GM23338 (cell line): ENCODE measurements at regions not wholly inside any gene's neighbourhood (a gene's known extent, or its start where the extent isn't known, plus 50 kb on each side); places are given as distances from the start of the nearest gene placed in this dataset.

Experiments
- ATAC-seq: fragments of 200-7000 bp; cut with Tn5 transposase; 3 replicates; pipeline ENCODE4 v1.9.1; 2020
- DNase-seq: peaks from one replicate; pipeline ENCODE4 v3.0.0-alpha.2; 2015; ENCODE audit warnings: low spot score
- H2AFZ ChIP-seq: fragments of 200-600 bp; sonication (generic); 2 replicates; pipeline ENCODE4 v1.8.0; 2016; ENCODE audit warnings: antibody characterized with exemption, mild to moderate bottlenecking, moderate library complexity
- H3F3A ChIP-seq: fragments of 200-600 bp; sonication (generic); replicated peaks from 2 replicates; pipeline ENCODE4 v1.8.0; 2017; ENCODE audit warnings: antibody characterized with exemption, mixed run types, low read depth
- H3K27ac ChIP-seq: fragments of 200-600 bp; sonication (generic); 2 replicates; pipeline ENCODE4 v1.6.1; 2016; ENCODE audit warnings: low read depth
- H3K27me3 ChIP-seq: fragments of 200-600 bp; sonication (generic); 2 replicates; pipeline ENCODE4 v1.8.0; 2016; ENCODE audit warnings: mild to moderate bottlenecking, mixed run types, moderate library complexity; ENCODE audit not compliant: insufficient read depth
- H3K36me3 ChIP-seq: fragments of 200-600 bp; sonication (generic); 2 replicates; pipeline ENCODE4 v1.8.0; 2016; ENCODE audit warnings: mild to moderate bottlenecking; ENCODE audit not compliant: insufficient read depth
- H3K4me1 ChIP-seq: fragments of 200-600 bp; sonication (generic); 2 replicates; pipeline ENCODE4 v1.8.0; 2016; ENCODE audit warnings: mild to moderate bottlenecking, moderate library complexity; ENCODE audit not compliant: insufficient read depth
- H3K4me2 ChIP-seq: fragments of 200-600 bp; sonication (generic); 2 replicates; pipeline ENCODE4 v1.7.1; 2017; ENCODE audit warnings: mixed run types
- H3K4me3 ChIP-seq: fragments of 200-600 bp; sonication (generic); 2 replicates; pipeline ENCODE4 v1.6.1; 2016; ENCODE audit warnings: mixed run types
- H3K79me2 ChIP-seq: fragments of 200-600 bp; sonication (generic); replicated peaks from 2 replicates; pipeline ENCODE4 v1.8.0; 2017; ENCODE audit warnings: mild to moderate bottlenecking; ENCODE audit not compliant: insufficient read depth
- H3K9me2 ChIP-seq: fragments of 200-600 bp; sonication (generic); 2 replicates; pipeline ENCODE4 v1.8.0; 2017; ENCODE audit not compliant: insufficient read depth
- H4K20me1 ChIP-seq: fragments of 200-600 bp; sonication (generic); replicated peaks from 2 replicates; pipeline ENCODE4 v1.8.0; 2017; ENCODE audit warnings: mild to moderate bottlenecking; ENCODE audit not compliant: insufficient read depth
- H3K27ac Mint-ChIP-seq: 2 replicates; pipeline ENCODE4 v1.8.0; 2020; ENCODE audit warnings: inconsistent platforms, mild to moderate bottlenecking, moderate library complexity, mixed read lengths
- H3K27me3 Mint-ChIP-seq: 3 replicates; pipeline ENCODE4 v1.8.0; 2022; ENCODE audit warnings: low read depth, mild to moderate bottlenecking, moderate library complexity, mixed read lengths, inconsistent platforms; ENCODE audit not compliant: insufficient read depth, poor library complexity
- H3K36me3 Mint-ChIP-seq: 3 replicates; pipeline ENCODE4 v1.8.0; 2021; ENCODE audit warnings: low read depth, mild to moderate bottlenecking, inconsistent platforms, moderate library complexity, mixed read lengths
- H3K4me1 Mint-ChIP-seq: 3 replicates; pipeline ENCODE4 v1.8.0; 2020; ENCODE audit warnings: mild to moderate bottlenecking, inconsistent platforms, mixed read lengths
- H3K4me3 Mint-ChIP-seq: 3 replicates; pipeline ENCODE4 v1.8.0; 2021; ENCODE audit warnings: moderate library complexity, mild to moderate bottlenecking, inconsistent platforms, mixed read lengths
- H3K9me3 Mint-ChIP-seq: 3 replicates; pipeline ENCODE4 v1.8.0; 2020; ENCODE audit warnings: moderate library complexity, mild to moderate bottlenecking, inconsistent platforms, mixed read lengths
- EZH2phosphoT487 ChIP-seq: fragments of 200-600 bp; sonication (generic); IDR thresholded peaks from one replicate; pipeline ENCODE4 v1.8.1; 2018; ENCODE audit warnings: antibody characterized with exemption; ENCODE audit not compliant: unreplicated experiment
- JUNB ChIP-seq: IDR thresholded peaks from one replicate; pipeline ENCODE4 v1.6.1; 2016; ENCODE audit warnings: antibody characterized with exemption; ENCODE audit not compliant: unreplicated experiment
- NANOG ChIP-seq: IDR thresholded peaks from 2 replicates; pipeline ENCODE4 v1.6.1; 2016; ENCODE audit warnings: antibody characterized with exemption, borderline replicate concordance
- POLR2AphosphoS5 ChIP-seq: IDR thresholded peaks from 2 replicates; pipeline ENCODE4 v1.6.1; 2016; ENCODE audit warnings: antibody characterized with exemption, low read depth
- ZNF114 ChIP-seq: fragments of 250-450 bp; sonication (Bioruptor Pico); IDR thresholded peaks from 2 replicates; pipeline ENCODE4 v1.5.0; 2020; ENCODE audit warnings: mild to moderate bottlenecking, moderate library complexity
- ZNF331 ChIP-seq: fragments of 250-450 bp; sonication (Bioruptor Pico); IDR thresholded peaks from 2 replicates; pipeline ENCODE4 v1.5.0; 2020; ENCODE audit warnings: low read depth, mild to moderate bottlenecking, moderate library complexity
- TF ChIP-seq, protein P1 (sequence below): fragments of 250-450 bp; sonication (Bioruptor Pico); IDR thresholded peaks from 2 replicates; pipeline ENCODE4 v1.5.0; 2020; ENCODE audit warnings: mild to moderate bottlenecking, moderate library complexity

DNA sequence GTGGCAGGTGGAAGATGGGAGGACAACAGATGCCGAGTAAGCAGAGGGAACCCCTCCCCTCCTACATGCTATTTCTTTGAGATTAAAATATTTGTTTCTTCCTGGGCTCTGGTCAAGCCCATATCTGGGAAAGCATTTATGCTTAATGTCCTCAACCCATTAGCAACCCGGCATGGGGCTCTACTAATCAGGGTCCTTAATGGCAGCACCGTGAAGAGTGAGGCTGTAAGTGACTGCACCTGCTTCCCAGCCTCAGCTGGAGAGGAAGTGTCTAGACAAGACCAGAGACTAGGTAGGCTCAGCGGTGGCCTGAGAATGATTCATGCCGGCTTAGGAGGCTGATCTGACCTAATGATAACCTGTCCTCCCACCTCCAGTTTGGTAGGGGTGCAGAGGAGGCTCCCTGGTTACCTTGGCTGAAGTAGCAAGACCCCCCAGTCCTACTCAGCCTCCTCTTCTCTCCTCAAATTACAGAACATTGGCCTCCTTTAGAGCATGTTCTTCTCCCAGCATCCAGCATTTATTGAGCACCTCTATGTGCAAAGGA is 61.3 kb upstream of the HSPA9 start (continued):
- TF ChIP-seq, protein P1, sequence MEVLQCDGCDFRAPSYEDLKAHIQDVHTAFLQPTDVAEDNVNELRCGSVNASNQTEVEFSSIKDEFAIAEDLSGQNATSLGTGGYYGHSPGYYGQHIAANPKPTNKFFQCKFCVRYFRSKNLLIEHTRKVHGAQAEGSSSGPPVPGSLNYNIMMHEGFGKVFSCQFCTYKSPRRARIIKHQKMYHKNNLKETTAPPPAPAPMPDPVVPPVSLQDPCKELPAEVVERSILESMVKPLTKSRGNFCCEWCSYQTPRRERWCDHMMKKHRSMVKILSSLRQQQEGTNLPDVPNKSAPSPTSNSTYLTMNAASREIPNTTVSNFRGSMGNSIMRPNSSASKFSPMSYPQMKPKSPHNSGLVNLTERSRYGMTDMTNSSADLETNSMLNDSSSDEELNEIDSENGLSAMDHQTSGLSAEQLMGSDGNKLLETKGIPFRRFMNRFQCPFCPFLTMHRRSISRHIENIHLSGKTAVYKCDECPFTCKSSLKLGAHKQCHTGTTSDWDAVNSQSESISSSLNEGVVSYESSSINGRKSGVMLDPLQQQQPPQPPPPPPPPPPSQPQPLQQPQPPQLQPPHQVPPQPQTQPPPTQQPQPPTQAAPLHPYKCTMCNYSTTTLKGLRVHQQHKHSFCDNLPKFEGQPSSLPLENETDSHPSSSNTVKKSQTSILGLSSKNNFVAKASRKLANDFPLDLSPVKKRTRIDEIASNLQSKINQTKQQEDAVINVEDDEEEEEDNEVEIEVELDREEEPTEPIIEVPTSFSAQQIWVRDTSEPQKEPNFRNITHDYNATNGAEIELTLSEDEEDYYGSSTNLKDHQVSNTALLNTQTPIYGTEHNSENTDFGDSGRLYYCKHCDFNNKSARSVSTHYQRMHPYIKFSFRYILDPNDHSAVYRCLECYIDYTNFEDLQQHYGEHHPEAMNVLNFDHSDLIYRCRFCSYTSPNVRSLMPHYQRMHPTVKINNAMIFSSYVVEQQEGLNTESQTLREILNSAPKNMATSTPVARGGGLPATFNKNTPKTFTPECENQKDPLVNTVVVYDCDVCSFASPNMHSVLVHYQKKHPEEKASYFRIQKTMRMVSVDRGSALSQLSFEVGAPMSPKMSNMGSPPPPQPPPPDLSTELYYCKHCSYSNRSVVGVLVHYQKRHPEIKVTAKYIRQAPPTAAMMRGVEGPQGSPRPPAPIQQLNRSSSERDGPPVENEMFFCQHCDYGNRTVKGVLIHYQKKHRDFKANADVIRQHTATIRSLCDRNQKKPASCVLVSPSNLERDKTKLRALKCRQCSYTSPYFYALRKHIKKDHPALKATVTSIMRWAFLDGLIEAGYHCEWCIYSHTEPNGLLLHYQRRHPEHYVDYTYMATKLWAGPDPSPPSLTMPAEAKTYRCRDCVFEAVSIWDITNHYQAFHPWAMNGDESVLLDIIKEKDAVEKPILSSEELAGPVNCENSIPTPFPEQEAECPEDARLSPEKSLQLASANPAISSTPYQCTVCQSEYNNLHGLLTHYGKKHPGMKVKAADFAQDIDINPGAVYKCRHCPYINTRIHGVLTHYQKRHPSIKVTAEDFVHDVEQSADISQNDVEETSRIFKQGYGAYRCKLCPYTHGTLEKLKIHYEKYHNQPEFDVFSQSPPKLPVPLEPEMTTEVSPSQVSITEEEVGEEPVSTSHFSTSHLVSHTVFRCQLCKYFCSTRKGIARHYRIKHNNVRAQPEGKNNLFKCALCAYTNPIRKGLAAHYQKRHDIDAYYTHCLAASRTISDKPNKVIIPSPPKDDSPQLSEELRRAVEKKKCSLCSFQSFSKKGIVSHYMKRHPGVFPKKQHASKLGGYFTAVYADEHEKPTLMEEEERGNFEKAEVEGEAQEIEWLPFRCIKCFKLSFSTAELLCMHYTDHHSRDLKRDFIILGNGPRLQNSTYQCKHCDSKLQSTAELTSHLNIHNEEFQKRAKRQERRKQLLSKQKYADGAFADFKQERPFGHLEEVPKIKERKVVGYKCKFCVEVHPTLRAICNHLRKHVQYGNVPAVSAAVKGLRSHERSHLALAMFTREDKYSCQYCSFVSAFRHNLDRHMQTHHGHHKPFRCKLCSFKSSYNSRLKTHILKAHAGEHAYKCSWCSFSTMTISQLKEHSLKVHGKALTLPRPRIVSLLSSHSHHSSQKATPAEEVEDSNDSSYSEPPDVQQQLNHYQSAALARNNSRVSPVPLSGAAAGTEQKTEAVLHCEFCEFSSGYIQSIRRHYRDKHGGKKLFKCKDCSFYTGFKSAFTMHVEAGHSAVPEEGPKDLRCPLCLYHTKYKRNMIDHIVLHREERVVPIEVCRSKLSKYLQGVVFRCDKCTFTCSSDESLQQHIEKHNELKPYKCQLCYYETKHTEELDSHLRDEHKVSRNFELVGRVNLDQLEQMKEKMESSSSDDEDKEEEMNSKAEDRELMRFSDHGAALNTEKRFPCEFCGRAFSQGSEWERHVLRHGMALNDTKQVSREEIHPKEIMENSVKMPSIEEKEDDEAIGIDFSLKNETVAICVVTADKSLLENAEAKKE, result no peak
- TF ChIP-seq NANOG, result no peak
- no peak for TF ChIP-seq EZH2phosphoT487
- TF ChIP-seq JUNB, result no peak

DNA sequence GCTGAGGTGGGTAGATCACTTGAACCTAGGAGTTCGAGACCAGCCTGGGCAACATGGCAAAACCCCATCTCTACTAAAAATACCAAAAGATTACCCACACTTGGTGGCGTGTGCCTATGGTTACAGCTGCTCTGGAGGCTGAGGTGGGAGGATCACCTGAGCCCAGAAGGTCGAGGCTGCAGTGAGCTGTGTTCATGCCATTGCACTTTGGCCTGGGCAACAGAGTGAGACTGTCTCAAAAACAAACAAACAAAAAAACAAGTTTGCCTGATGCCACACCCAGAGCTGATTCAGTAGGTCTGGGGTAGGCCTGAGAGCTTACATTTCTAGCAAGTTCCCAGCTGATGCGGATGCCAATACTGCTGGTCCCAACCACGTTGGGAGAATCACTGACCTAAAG is 60.5 kb upstream of the HSPA9 start:
- no peak overlapping the region for H3K4me3 ChIP-seq
- no peak overlapping the region for H3K27ac ChIP-seq
- no peak overlapping the region for H3K4me3 Mint-ChIP-seq
- H3F3A ChIP-seq, result no peaks in the 10 kb centered on the region
- H3K4me1 ChIP-seq, result peaks cover 7% of the 10 kb centered on the region; the same call in 1 of the 2 replicates
- H3K36me3 Mint-ChIP-seq, result no peaks in the 10 kb centered on the region
- H3K4me1 Mint-ChIP-seq, result peaks cover 26% of the 10 kb centered on the region
- TF ChIP-seq EZH2phosphoT487, result no peak
- TF ChIP-seq, protein P1, result no peak
- no peak for TF ChIP-seq ZNF114 (CRISPR knock-in tag)
- TF ChIP-seq ZNF331, result no peak
- TF ChIP-seq NANOG, result no peak
- no peak for TF ChIP-seq JUNB
- TF ChIP-seq POLR2AphosphoS5, result no peak
- H3K27me3 Mint-ChIP-seq, result peaks cover 14% of the 10 kb centered on the region
- no peak for DNase-seq
- H2AFZ ChIP-seq, result no peak overlapping the region
- no peaks in the 10 kb centered on the region for H4K20me1 ChIP-seq
- no peak for ATAC-seq
- H3K9me2 ChIP-seq, result no peaks in the 10 kb centered on the region
- H3K36me3 ChIP-seq, result no peaks in the 10 kb centered on the region
- no peaks in the 10 kb centered on the region for H3K27me3 ChIP-seq
- H3K9me3 Mint-ChIP-seq, result no peaks in the 10 kb centered on the region
- H3K79me2 ChIP-seq, result no peaks in the 10 kb centered on the region
- no peak overlapping the region for H3K27ac Mint-ChIP-seq
- H3K4me2 ChIP-seq, result no peak overlapping the region
